KMS-11 (cell line): ENCODE measurements at regions not wholly inside any gene's neighbourhood (a gene's known extent, or its start where the extent isn't known, plus 50 kb on each side); places are given as distances from the start of the nearest gene placed in this dataset.

ENCODE experiments used
- H2AFZ ChIP-seq: fragments of 200-600 bp; sonication (generic); 2 replicates; pipeline ENCODE4 v1.6.1; 2016; ENCODE audit warnings: antibody characterized with exemption, mixed run types, low read depth
- H3K27ac ChIP-seq: fragments of 200-600 bp; sonication (generic); 2 replicates; pipeline ENCODE4 v1.6.1; 2016; ENCODE audit warnings: mild to moderate bottlenecking, mixed run types
- H3K27me3 ChIP-seq: fragments of 200-600 bp; sonication (generic); 2 replicates; pipeline ENCODE4 v1.6.1; 2017; ENCODE audit warnings: mild to moderate bottlenecking, low read depth, mixed run types, moderate library complexity; ENCODE audit not compliant: insufficient read depth
- H3K36me3 ChIP-seq: fragments of 200-600 bp; sonication (generic); 2 replicates; pipeline ENCODE4 v1.6.1; 2017; ENCODE audit warnings: mild to moderate bottlenecking, mixed run types; ENCODE audit not compliant: insufficient read depth
- H3K4me1 ChIP-seq: fragments of 200-600 bp; sonication (generic); 2 replicates; pipeline ENCODE4 v1.6.1; 2016; ENCODE audit warnings: mild to moderate bottlenecking, low read depth, mixed run types; ENCODE audit not compliant: poor library complexity, severe bottlenecking
- H3K4me2 ChIP-seq: fragments of 200-600 bp; sonication (generic); 2 replicates; pipeline ENCODE4 v1.7.0; 2016; ENCODE audit warnings: mild to moderate bottlenecking, mixed run types
- H3K4me3 ChIP-seq: fragments of 200-600 bp; sonication (generic); IDR thresholded peaks from 2 replicates; pipeline ENCODE4 v1.6.1; 2017; ENCODE audit warnings: low read depth, low read length, mixed read lengths; ENCODE audit not compliant: insufficient read depth
- H3K79me2 ChIP-seq: fragments of 200-600 bp; sonication (generic); 2 replicates; pipeline ENCODE4 v1.6.1; 2016; ENCODE audit warnings: low read depth, mixed run types; ENCODE audit not compliant: insufficient read depth
- H3K9ac ChIP-seq: fragments of 200-600 bp; sonication (generic); 2 replicates; pipeline ENCODE4 v1.6.1; 2016; ENCODE audit warnings: mild to moderate bottlenecking, mixed run types
- H4K20me1 ChIP-seq: fragments of 200-600 bp; sonication (generic); 2 replicates; pipeline ENCODE4 v1.6.1; 2016; ENCODE audit warnings: mild to moderate bottlenecking, mixed run types; ENCODE audit not compliant: insufficient read depth
- CTCF ChIP-seq: fragments of 200-600 bp; sonication (generic); conservative IDR thresholded peaks from 2 replicates; pipeline ENCODE4 v1.6.1; 2017; ENCODE audit warnings: low read depth, mild to moderate bottlenecking, antibody characterized with exemption, low read length, moderate library complexity, mixed read lengths

GRCh38 chr17:79221597-79221996 is 147.0 kb downstream of the ENGASE start:
- Histone ChIP-seq H2AFZ (no peak overlapping the region), H3K4me2 (no peak overlapping the region), H3K27ac (no peak overlapping the region), H3K27me3 (peaks cover 94% of the 10 kb centered on the region), H3K36me3 (no peaks in the 10 kb centered on the region), H3K4me3 (no peak overlapping the region), H3K9ac (no peak overlapping the region), H3K79me2 (no peaks in the 10 kb centered on the region), H3K4me1 (no peaks in the 10 kb centered on the region), H4K20me1 (no peaks in the 10 kb centered on the region)
- no peak for TF ChIP-seq CTCF

- H3K4me3 ChIP-seq, result no peak overlapping the region
- H3K4me2 ChIP-seq, result no peak overlapping the region
Measured at GRCh38 chr17:79220713-79221291, 146.2 kb downstream of the ENGASE start.

GRCh38 chr17:79220201-79220712 is 145.6 kb downstream of the ENGASE start:
- Histone ChIP-seq H2AFZ (no peak overlapping the region), H3K4me1 (no peaks in the 10 kb centered on the region), H3K36me3 (no peaks in the 10 kb centered on the region), H3K79me2 (no peaks in the 10 kb centered on the region), H3K4me2 (no peak overlapping the region), H4K20me1 (no peaks in the 10 kb centered on the region), H3K27ac (no peak overlapping the region), H3K9ac (no peak overlapping the region), H3K27me3 (peaks cover 94% of the 10 kb centered on the region), H3K4me3 (no peak overlapping the region)
- no peak for TF ChIP-seq CTCF

More at GRCh38 chr17:79220713-79221291, 146.2 kb downstream of the ENGASE start:
- no peak overlapping the region for H3K27ac ChIP-seq
- peaks cover 94% of the 10 kb centered on the region for H3K27me3 ChIP-seq
- no peak overlapping the region for H3K9ac ChIP-seq
- H4K20me1 ChIP-seq, result no peaks in the 10 kb centered on the region
- H3K4me1 ChIP-seq, result no peaks in the 10 kb centered on the region
- H3K36me3 ChIP-seq, result no peaks in the 10 kb centered on the region
- TF ChIP-seq CTCF, result no peak
- no peak overlapping the region for H2AFZ ChIP-seq
- H3K79me2 ChIP-seq, result no peaks in the 10 kb centered on the region

- Histone ChIP-seq H3K9ac (no peak overlapping the region), H3K27me3 (peaks cover 94% of the 10 kb centered on the region), H2AFZ (no peak overlapping the region), H3K4me2 (no peak overlapping the region), H3K79me2 (no peaks in the 10 kb centered on the region), H3K36me3 (no peaks in the 10 kb centered on the region), H4K20me1 (no peaks in the 10 kb centered on the region), H3K4me3 (no peak overlapping the region), H3K27ac (no peak overlapping the region), H3K4me1 (no peaks in the 10 kb centered on the region)
- TF ChIP-seq CTCF, result no peak
Measured at GRCh38 chr17:79219208-79219935, 144.7 kb downstream of the ENGASE start.
